Mesenchymal stem cell (in vitro differentiated cells and primary cell): ENCODE measurements at regions not wholly inside any gene's neighbourhood (a gene's known extent, or its start where the extent isn't known, plus 50 kb on each side); places are given as distances from the start of the nearest gene placed in this dataset.
"Not testable (repeated sequence)": the region's sequence is repeated elsewhere in the genome, so short reads cannot be mapped to it uniquely, and the experiment has no call there.

Source experiments
- DNase-seq: peaks from one replicate; pipeline ENCODE4 v3.0.0-alpha.2; 2013
- H2AFZ ChIP-seq: one replicate; pipeline ENCODE4 v1.6.1; 2013; ENCODE audit warnings: low read depth, mild to moderate bottlenecking, control low read depth, inconsistent platforms, low read length, moderate library complexity
- H2AK5ac ChIP-seq: 2 replicates; pipeline ENCODE4 v1.6.1; 2013; ENCODE audit warnings: low read length, moderate library complexity, mild to moderate bottlenecking, inconsistent platforms; ENCODE audit not compliant: severe bottlenecking
- H2BK120ac ChIP-seq: one replicate; pipeline ENCODE4 v1.6.1; 2013; ENCODE audit warnings: low read depth, mild to moderate bottlenecking, inconsistent platforms, low read length, moderate library complexity
- H2BK12ac ChIP-seq, 2 experiments: one replicate each; pipeline ENCODE4 v1.6.1; 2013; ENCODE audit warnings: inconsistent platforms in 2 of 2, low read length in 2 of 2, mild to moderate bottlenecking in 2 of 2, moderate library complexity in 2 of 2, control low read depth in 1 of 2
- H2BK15ac ChIP-seq: one replicate; pipeline ENCODE4 v1.6.1; 2013; ENCODE audit warnings: mild to moderate bottlenecking, low read depth, inconsistent platforms; ENCODE audit not compliant: poor library complexity, severe bottlenecking
- H2BK5ac ChIP-seq: 2 replicates; pipeline ENCODE4 v1.6.1; 2013; ENCODE audit warnings: low read depth, mild to moderate bottlenecking, low read length, control low read depth, inconsistent platforms; ENCODE audit not compliant: poor library complexity, severe bottlenecking
- H3K14ac ChIP-seq, 2 experiments: one replicate each; pipeline ENCODE4 v1.6.1; 2013; ENCODE audit warnings: inconsistent platforms in 2 of 2, low read length in 2 of 2, control low read depth in 1 of 2, mild to moderate bottlenecking in 1 of 2, moderate library complexity in 1 of 2
- H3K18ac ChIP-seq, 2 experiments: one replicate each; pipeline ENCODE4 v1.6.1; 2013; ENCODE audit warnings: inconsistent platforms in 2 of 2, low read length in 2 of 2, control low read depth in 1 of 2, low read depth in 1 of 2, mild to moderate bottlenecking in 1 of 2
- H3K23ac ChIP-seq, 2 experiments: one replicate each; pipeline ENCODE4 v1.6.1; 2013; ENCODE audit warnings: inconsistent platforms in 2 of 2, low read length in 2 of 2, mild to moderate bottlenecking in 2 of 2, moderate library complexity in 2 of 2, control low read depth in 1 of 2
- H3K27ac ChIP-seq: 2 replicates; pipeline ENCODE4 v1.5.1; 2013; ENCODE audit warnings: mild to moderate bottlenecking, moderate library complexity, low read length, control low read depth, inconsistent platforms; ENCODE audit not compliant: poor library complexity, severe bottlenecking
- H3K27me3 ChIP-seq, 2 experiments: 2 replicates each; pipeline versions ENCODE4 v1.6.1 to v1.7.0; 2013; ENCODE audit warnings: low read length in 2 of 2, mild to moderate bottlenecking in 2 of 2, moderate library complexity in 2 of 2, control low read depth in 1 of 2, inconsistent platforms in 1 of 2; ENCODE audit not compliant: control insufficient read depth in 1 of 2, insufficient read depth in 1 of 2
- H3K36me3 ChIP-seq, 2 experiments: 2 replicates each; pipeline versions ENCODE4 v1.6.1 to v1.7.0; 2013; ENCODE audit warnings: low read length in 2 of 2, control low read depth in 1 of 2, inconsistent platforms in 1 of 2, low read depth in 1 of 2, mild to moderate bottlenecking in 1 of 2; ENCODE audit not compliant: insufficient read depth in 2 of 2, control insufficient read depth in 1 of 2
- H3K4ac ChIP-seq, 2 experiments: one replicate each; pipeline ENCODE4 v1.6.1; 2013; ENCODE audit warnings: inconsistent platforms in 2 of 2, low read length in 2 of 2, mild to moderate bottlenecking in 2 of 2, moderate library complexity in 2 of 2, control low read depth in 1 of 2, low read depth in 1 of 2
- H3K4me1 ChIP-seq: 2 replicates; pipeline ENCODE4 v1.6.1; 2013; ENCODE audit warnings: low read depth, low read length, control low read depth; ENCODE audit not compliant: control insufficient read depth, insufficient read depth
- H3K4me2 ChIP-seq: 2 replicates; pipeline ENCODE4 v1.6.1; 2013; ENCODE audit warnings: low read length, mild to moderate bottlenecking, inconsistent platforms; ENCODE audit not compliant: poor library complexity, severe bottlenecking
- H3K4me3 ChIP-seq, 2 experiments: 2 replicates each; pipeline versions ENCODE4 v1.5.1 to v1.7.0; 2013; ENCODE audit warnings: low read length in 2 of 2, mild to moderate bottlenecking in 2 of 2, control low read depth in 1 of 2, low read depth in 1 of 2; ENCODE audit not compliant: insufficient read depth in 1 of 2
- H3K79me1 ChIP-seq: replicated peaks from 2 replicates; pipeline ENCODE4 v1.6.1; 2013; ENCODE audit warnings: mild to moderate bottlenecking, control low read depth, low read length, inconsistent platforms; ENCODE audit not compliant: poor library complexity, severe bottlenecking
- H3K9ac ChIP-seq: 2 replicates; pipeline ENCODE4 v1.7.0; 2013; ENCODE audit warnings: mild to moderate bottlenecking, low read length, moderate library complexity
- H3K9me3 ChIP-seq: 2 replicates; pipeline ENCODE4 v1.7.0; 2013; ENCODE audit warnings: mild to moderate bottlenecking, low read length; ENCODE audit not compliant: control insufficient read depth
- H4K8ac ChIP-seq: one replicate; pipeline ENCODE4 v1.6.1; 2013; ENCODE audit warnings: inconsistent platforms, mild to moderate bottlenecking, low read length, moderate library complexity
- H4K91ac ChIP-seq: one replicate; pipeline ENCODE4 v1.6.1; 2013; ENCODE audit warnings: mild to moderate bottlenecking, low read length, inconsistent platforms
- WGBS: methylation state at CpG from one replicate; pipeline ENCODE4 v1.1.7; 2013; ENCODE audit warnings: mixed read lengths; 5-methylcytosine and 5-hydroxymethylcytosine counted together

DNA sequence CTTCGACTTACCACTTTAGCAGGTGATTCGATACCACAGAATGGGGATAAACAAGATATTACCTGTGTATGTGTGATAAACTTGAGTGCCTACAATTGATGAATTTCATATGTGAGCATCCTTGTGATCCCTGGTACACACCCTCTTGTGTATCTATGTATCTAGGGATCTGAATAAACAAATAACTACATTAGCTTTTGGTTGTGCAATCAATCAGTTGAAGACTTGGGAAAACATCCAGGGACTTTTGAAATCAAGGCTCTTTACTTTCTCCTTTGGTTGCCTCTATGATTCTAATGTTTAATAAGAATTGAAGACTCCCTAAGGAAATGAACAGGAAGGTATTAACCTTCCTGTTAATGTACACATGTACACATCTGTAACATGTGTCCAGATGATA is 97.3 kb upstream of the DCC start:
- H3K27me3 ChIP-seq = no peaks in the 10 kb centered on the region
- no peak overlapping the region for H3K18ac ChIP-seq
- H3K36me3 ChIP-seq = no peaks in the 10 kb centered on the region
- no peak overlapping the region for H3K4me2 ChIP-seq
- peaks cover 9% of the 10 kb centered on the region for H3K9me3 ChIP-seq
- no peak overlapping the region for H4K91ac ChIP-seq
- H2AFZ ChIP-seq = no peak overlapping the region
- H3K4me3 ChIP-seq = no peak overlapping the region
- H4K8ac ChIP-seq = no peak overlapping the region
- no peak overlapping the region for H2AK5ac ChIP-seq
- no peak overlapping the region for H2BK5ac ChIP-seq
- H3K4me1 ChIP-seq = no peaks in the 10 kb centered on the region
- no peaks in the 10 kb centered on the region for H3K79me1 ChIP-seq
- no peak overlapping the region for H3K23ac ChIP-seq
- no peak overlapping the region for H3K14ac ChIP-seq
- no peak overlapping the region for H2BK15ac ChIP-seq
- no peak for DNase-seq
- no CpG with 5 or more reads among the region's 2 CpGs for WGBS
- H3K27ac ChIP-seq = no peak overlapping the region
- H2BK12ac ChIP-seq = no peak overlapping the region
- no peak overlapping the region for H3K4ac ChIP-seq
- no peak overlapping the region for H2BK120ac ChIP-seq
- H3K9ac ChIP-seq = no peak overlapping the region

DNA sequence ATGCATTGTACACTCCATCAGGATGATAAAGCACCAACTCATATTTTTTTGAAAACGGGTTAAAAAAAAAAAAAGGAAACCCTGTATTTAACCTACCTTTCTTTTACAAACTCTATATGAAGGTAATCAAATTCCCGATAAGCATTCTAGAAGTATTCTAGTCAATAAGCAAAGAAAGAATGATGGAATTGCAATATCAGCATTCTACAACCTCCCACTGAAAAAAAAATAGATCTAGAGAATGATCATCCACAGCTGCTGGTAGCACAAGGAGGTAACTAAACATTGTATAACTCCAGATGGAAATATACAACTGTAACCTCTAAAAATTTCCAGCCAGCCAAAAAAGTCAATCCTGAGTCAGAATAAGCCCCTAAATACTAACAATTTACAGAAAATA is 95.3 kb upstream of the DCC start:
- Histone ChIP-seq H2BK15ac (no peak overlapping the region), H2BK12ac (no peak overlapping the region), H3K4me3 (no peak overlapping the region), H3K27me3 (no peaks in the 10 kb centered on the region), H2BK5ac (no peak overlapping the region), H3K23ac (no peak overlapping the region), H2AK5ac (no peak overlapping the region), H3K4me1 (no peaks in the 10 kb centered on the region), H3K36me3 (no peaks in the 10 kb centered on the region), H3K9ac (no peak overlapping the region), H3K4me2 (no peak overlapping the region), H3K79me1 (no peaks in the 10 kb centered on the region), H3K18ac (no peak overlapping the region), H2AFZ (no peak overlapping the region), H3K14ac (no peak overlapping the region), H3K9me3 (peaks cover 9% of the 10 kb centered on the region), H2BK120ac (no peak overlapping the region), H4K8ac (no peak overlapping the region), H3K4ac (no peak overlapping the region), H3K27ac (no peak overlapping the region), H4K91ac (no peak overlapping the region)
- 100% methylated on average over 1 of the region's 2 CpGs for WGBS
- no peak for DNase-seq

DNA sequence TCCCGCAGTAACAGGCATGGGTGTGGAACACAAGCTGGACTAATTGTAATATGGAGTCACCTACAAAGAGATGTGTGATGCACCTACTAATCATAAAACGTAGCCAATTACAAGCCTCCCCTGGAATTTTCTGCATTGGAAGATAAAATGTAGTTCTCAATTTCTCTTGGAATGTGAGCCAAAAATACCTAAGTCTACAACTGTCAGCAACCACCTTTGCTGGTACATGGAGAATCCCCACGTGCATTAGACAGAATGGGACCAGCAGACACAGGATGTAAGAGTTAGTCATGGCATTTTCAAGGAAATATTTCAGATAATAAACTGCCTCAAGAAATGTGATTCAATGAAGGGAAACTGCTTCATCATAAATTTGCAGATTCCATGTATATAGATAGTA is 85.6 kb upstream of the DCC start:
- Histone ChIP-seq H2BK120ac (no peak overlapping the region), H3K9me3 (peaks cover 5% of the 10 kb centered on the region), H3K79me1 (no peaks in the 10 kb centered on the region), H3K4ac (no peak overlapping the region), H4K91ac (no peak overlapping the region), H3K4me3 (no peak overlapping the region), H3K4me1 (no peaks in the 10 kb centered on the region), H3K4me2 (no peak overlapping the region), H3K23ac (no peak overlapping the region), H2AFZ (no peak overlapping the region), H2AK5ac (no peak overlapping the region), H2BK12ac (no peak overlapping the region), H3K27me3 (no peaks in the 10 kb centered on the region), H3K36me3 (no peaks in the 10 kb centered on the region), H3K9ac (no peak overlapping the region), H2BK15ac (no peak overlapping the region), H3K14ac (no peak overlapping the region), H2BK5ac (no peak overlapping the region), H3K27ac (no peak overlapping the region), H3K18ac (no peak overlapping the region), H4K8ac (no peak overlapping the region)
- WGBS = 68% methylated on average over 2 of the region's 3 CpGs
- no peak for DNase-seq

DNA sequence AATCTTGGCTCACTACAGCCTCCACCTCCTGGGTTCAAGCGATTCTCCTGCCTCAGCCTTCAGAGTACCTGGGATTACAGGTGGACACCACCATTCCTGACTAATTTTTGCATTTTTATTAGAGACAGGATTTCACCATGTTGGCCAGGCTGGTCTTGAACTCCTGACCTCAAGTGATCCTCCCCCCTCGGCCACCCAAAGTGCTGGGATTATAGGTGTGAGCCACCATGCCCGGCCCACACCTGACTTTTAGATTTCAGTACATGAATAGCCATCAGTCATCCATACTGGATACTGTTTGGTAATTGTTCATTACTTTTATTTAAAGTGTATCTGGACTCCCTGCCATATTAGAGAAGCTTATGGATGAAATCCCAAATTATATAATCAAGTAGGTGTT is 82.6 kb upstream of the DCC start:
- not testable (repeated sequence) for H3K36me3 ChIP-seq, H3K4me3 ChIP-seq, H3K79me1 ChIP-seq, H4K91ac ChIP-seq, H3K27ac ChIP-seq, H3K9ac ChIP-seq, H3K23ac ChIP-seq, H3K4me2 ChIP-seq, H3K4ac ChIP-seq, H4K8ac ChIP-seq, H3K14ac ChIP-seq, H2BK5ac ChIP-seq, H3K4me1 ChIP-seq, H3K9me3 ChIP-seq, H3K27me3 ChIP-seq, DNase-seq, H2BK120ac ChIP-seq, H2BK15ac ChIP-seq, H2BK12ac ChIP-seq, H2AK5ac ChIP-seq, H2AFZ ChIP-seq, H3K18ac ChIP-seq
- WGBS = 38% methylated on average over 2 of the region's 3 CpGs
